HUES6 (cell line): ENCODE measurements at regions not wholly inside any gene's neighbourhood (a gene's known extent, or its start where the extent isn't known, plus 50 kb on each side); places are given as distances from the start of the nearest gene placed in this dataset.

Experiments used
- H3K27ac ChIP-seq: 2 replicates; pipeline ENCODE4 v1.7.0; 2013; ENCODE audit warnings: low read depth, mild to moderate bottlenecking, low read length, inconsistent platforms
- H3K27me3 ChIP-seq: 2 replicates; pipeline ENCODE4 v1.6.1; 2013; ENCODE audit warnings: low read length; ENCODE audit not compliant: control insufficient read depth, insufficient read depth
- H3K36me3 ChIP-seq: 2 replicates; pipeline ENCODE4 v1.6.1; 2013; ENCODE audit warnings: low read length; ENCODE audit not compliant: control insufficient read depth, insufficient read depth
- H3K4me1 ChIP-seq: 2 replicates; pipeline ENCODE4 v1.6.1; 2013; ENCODE audit warnings: low read length; ENCODE audit not compliant: control insufficient read depth, insufficient read depth
- H3K4me3 ChIP-seq: 2 replicates; pipeline ENCODE4 v1.5.1; 2013; ENCODE audit warnings: low read depth, low read length
- H3K9ac ChIP-seq: one replicate; pipeline ENCODE4 v1.6.1; 2013; ENCODE audit warnings: mild to moderate bottlenecking, low read length
- H3K9me3 ChIP-seq: 2 replicates; pipeline ENCODE4 v1.6.1; 2013; ENCODE audit warnings: low read depth, low read length; ENCODE audit not compliant: control insufficient read depth, insufficient read depth

- Histone ChIP-seq H3K36me3 (no peaks in the 10 kb centered on the region), H3K27ac (no peak overlapping the region), H3K4me1 (no peaks in the 10 kb centered on the region), H3K9ac (no peak overlapping the region), H3K4me3 (no peak overlapping the region), H3K27me3 (no peaks in the 10 kb centered on the region), H3K9me3 (no peaks in the 10 kb centered on the region)
Measured at GRCh38 chr1:69502991-69503390, 64.7 kb upstream of the LRRC7 start.

GRCh38 chr1:69504730-69505252, 62.9 kb upstream of the LRRC7 start:
- Histone ChIP-seq H3K36me3 (no peaks in the 10 kb centered on the region), H3K4me1 (no peaks in the 10 kb centered on the region), H3K27me3 (no peaks in the 10 kb centered on the region), H3K4me3 (no peak overlapping the region), H3K9me3 (no peaks in the 10 kb centered on the region), H3K9ac (no peak overlapping the region), H3K27ac (no peak overlapping the region)

GRCh38 chr1:69506311-69506710, 61.4 kb upstream of the LRRC7 start:
- Histone ChIP-seq H3K9ac (no peak overlapping the region), H3K27ac (no peak overlapping the region), H3K9me3 (no peaks in the 10 kb centered on the region), H3K4me1 (no peaks in the 10 kb centered on the region), H3K4me3 (no peak overlapping the region), H3K27me3 (no peaks in the 10 kb centered on the region), H3K36me3 (no peaks in the 10 kb centered on the region)

GRCh38 chr1:69506721-69507120, 61.0 kb upstream of the LRRC7 start:
- Histone ChIP-seq H3K27ac (no peak overlapping the region), H3K4me3 (no peak overlapping the region), H3K4me1 (no peaks in the 10 kb centered on the region), H3K9me3 (no peaks in the 10 kb centered on the region), H3K36me3 (no peaks in the 10 kb centered on the region), H3K9ac (no peak overlapping the region), H3K27me3 (no peaks in the 10 kb centered on the region)

GRCh38 chr1:69510026-69510425, 57.7 kb upstream of the LRRC7 start:
- Histone ChIP-seq H3K9me3 (no peaks in the 10 kb centered on the region), H3K27ac (no peak overlapping the region), H3K4me1 (no peaks in the 10 kb centered on the region), H3K36me3 (no peaks in the 10 kb centered on the region), H3K9ac (no peak overlapping the region), H3K4me3 (no peak overlapping the region), H3K27me3 (no peaks in the 10 kb centered on the region)

GRCh38 chr1:69511426-69512192, 56.1 kb upstream of the LRRC7 start:
- Histone ChIP-seq H3K9me3 (no peaks in the 10 kb centered on the region), H3K27ac (no peak overlapping the region)

GRCh38 chr1:69513601-69514000, 54.1 kb upstream of the LRRC7 start:
- H3K9ac ChIP-seq: no peak overlapping the region
- no peak overlapping the region for H3K4me3 ChIP-seq
- H3K4me1 ChIP-seq: no peaks in the 10 kb centered on the region
- H3K36me3 ChIP-seq: no peaks in the 10 kb centered on the region
- H3K9me3 ChIP-seq: no peaks in the 10 kb centered on the region
- H3K27me3 ChIP-seq: no peaks in the 10 kb centered on the region
- no peak overlapping the region for H3K27ac ChIP-seq

More at GRCh38 chr1:69511426-69512192, 56.1 kb upstream of the LRRC7 start:
- no peaks in the 10 kb centered on the region for H3K36me3 ChIP-seq
- H3K4me3 ChIP-seq: no peak overlapping the region
- H3K27me3 ChIP-seq: no peaks in the 10 kb centered on the region
- no peaks in the 10 kb centered on the region for H3K4me1 ChIP-seq
- no peak overlapping the region for H3K9ac ChIP-seq
